ENCODE measurements at regions not wholly inside any gene's neighbourhood (a gene's known extent, or its start where the extent isn't known, plus 50 kb on each side); places are given as distances from the start of the nearest gene placed in this dataset.
"Not testable (repeated sequence)": the region's sequence is repeated elsewhere in the genome, so short reads cannot be mapped to it uniquely, and the experiment has no call there.

DNA sequence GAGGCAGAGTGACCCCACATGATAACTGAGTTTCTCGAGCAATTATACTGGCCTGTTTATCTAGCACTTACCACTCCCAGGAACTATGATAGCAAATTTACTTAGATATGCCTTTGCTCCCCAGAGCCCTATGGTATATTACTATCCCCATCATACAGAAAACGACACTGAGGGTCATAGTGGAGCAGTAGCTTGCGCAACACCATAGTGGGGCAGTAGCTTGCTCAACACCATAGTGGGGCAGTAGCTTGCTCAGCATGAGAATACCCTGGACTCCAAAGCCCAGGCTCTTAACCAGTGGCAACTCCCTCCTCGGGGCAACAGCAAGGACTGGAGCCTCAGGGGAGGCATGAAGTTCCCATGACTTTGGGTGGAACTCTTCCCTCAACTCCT lies 211.9 kb downstream of the NPHP4 start:
- no peak overlapping the region for H3K27ac Mint-ChIP-seq
- no peak for DNase-seq
- intact Hi-C loops (cut with micrococcal nuclease): no loop called here
- H3K36me3 Mint-ChIP-seq: no peaks in the 10 kb centered on the region
- no peaks in the 10 kb centered on the region for H3K27me3 Mint-ChIP-seq
- peaks cover 5% of the 10 kb centered on the region for H3K9me3 Mint-ChIP-seq
- H3K4me1 Mint-ChIP-seq (ENCODE audit: low read depth): no peaks in the 10 kb centered on the region
- H3K4me3 Mint-ChIP-seq: no peak overlapping the region
- CTCF ChIA-PET: no interaction called here
- POLR2A ChIA-PET: no interaction called here

DNA sequence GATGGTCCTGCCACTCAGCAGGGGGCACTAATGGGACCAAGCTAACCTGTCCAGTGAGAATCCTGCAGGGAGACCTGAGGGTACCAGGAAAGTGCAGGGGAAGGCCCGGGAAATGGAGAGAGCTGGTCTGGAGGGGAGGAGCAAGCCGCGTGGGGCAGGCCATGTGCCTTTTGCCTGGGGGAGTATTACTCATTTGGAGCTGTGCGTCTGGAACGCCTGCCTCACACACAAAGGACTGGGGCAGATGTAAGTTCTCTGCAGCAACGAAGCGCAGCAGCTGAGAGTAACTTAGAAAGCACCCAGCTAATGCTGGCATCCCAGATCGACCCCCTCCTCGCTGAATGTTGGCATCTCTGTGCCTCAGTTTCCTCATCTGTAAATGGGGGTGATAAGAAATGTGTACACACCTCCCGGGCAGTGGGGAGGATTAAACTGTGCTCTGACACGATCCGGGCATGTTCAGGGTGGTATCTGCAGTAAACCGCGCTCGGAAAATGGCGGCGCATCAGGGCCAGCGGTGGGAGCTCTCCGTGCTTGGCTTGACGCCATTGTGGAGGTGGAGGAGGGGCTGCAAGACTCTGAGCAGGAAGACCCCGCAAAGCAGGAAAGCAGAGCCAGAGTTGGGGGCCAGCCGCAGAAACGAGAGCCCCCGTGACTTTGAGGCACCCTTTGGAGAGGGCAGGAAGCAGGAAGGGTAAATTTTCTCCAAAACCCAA lies 212.5 kb downstream of the NPHP4 start:
- Mint-ChIP-seq H3K4me1 (ENCODE audit: low read depth) (no peaks in the 10 kb centered on the region), H3K27me3 (no peaks in the 10 kb centered on the region), H3K27ac (no peak overlapping the region), H3K9me3 (peaks cover 5% of the 10 kb centered on the region), H3K4me3 (no peak overlapping the region), H3K36me3 (no peaks in the 10 kb centered on the region)
- ChIA-PET POLR2A (no interaction called here), CTCF (no interaction called here)
- DNase-seq: no peak
- intact Hi-C loops (cut with micrococcal nuclease): no loop called here

DNA sequence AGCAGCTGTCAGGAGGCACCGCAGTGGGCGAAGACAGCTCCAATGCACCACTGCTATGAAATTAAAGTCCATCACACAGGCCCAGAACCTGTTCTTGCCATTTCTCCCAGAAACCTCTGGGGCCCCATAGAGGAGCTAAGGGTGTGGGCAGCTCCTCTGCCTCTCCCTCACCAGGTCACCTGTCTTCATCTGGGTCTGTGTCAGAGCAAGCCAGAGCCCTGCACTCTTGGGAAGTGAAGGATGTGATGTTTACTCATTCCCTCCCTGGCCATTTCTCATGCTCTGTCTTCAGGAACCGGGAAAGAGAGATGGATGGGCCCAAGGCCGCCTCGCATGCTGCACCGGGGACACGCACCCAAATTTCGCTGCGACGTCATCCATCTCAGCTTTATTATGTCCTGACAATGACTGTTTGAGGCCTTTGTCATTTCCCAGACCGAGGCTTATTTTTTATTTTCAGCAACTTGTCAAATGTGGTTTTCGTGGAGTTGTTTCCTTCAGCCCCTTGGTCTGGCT lies 216.1 kb downstream of the NPHP4 start:
- peaks cover 5% of the 10 kb centered on the region for H3K27me3 Mint-ChIP-seq
- intact Hi-C loops (cut with micrococcal nuclease): no loop called here
- peaks cover 2% of the 10 kb centered on the region for H3K4me1 Mint-ChIP-seq (ENCODE audit: low read depth)
- CTCF ChIA-PET: no interaction called here
- H3K36me3 Mint-ChIP-seq: no peaks in the 10 kb centered on the region
- H3K9me3 Mint-ChIP-seq: peaks cover 5% of the 10 kb centered on the region
- no peak overlapping the region for H3K4me3 Mint-ChIP-seq
- POLR2A ChIA-PET: no interaction called here
- no peak overlapping the region for H3K27ac Mint-ChIP-seq
- DNase-seq: no peak

DNA sequence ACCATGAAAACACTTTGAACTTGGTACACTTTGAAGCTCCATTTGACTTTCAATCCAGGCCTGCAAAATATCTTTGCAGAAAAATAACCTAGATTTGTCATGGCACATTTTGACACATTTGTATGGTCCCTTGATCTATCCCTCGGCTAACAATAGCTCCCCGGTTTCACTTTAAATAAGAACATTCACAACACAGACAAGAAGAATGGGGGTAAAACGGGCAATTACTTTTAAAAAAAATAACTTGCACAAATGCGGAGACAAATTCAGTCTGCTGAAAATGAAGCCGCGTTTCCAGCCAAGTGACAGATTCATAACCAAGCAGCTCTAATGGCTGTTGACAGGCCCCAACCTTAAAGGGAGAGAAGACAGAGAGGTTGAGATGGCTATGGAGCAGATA lies 218.2 kb downstream of the NPHP4 start:
- POLR2A ChIA-PET: no interaction called here
- Mint-ChIP-seq H3K36me3 (no peaks in the 10 kb centered on the region), H3K4me3 (no peak overlapping the region), H3K4me1 (ENCODE audit: low read depth) (peaks cover 3% of the 10 kb centered on the region), H3K27ac (no peak overlapping the region), H3K9me3 (peaks cover 5% of the 10 kb centered on the region), H3K27me3 (peaks cover 11% of the 10 kb centered on the region)
- DNase-seq: no peak
- intact Hi-C loops (cut with micrococcal nuclease): no loop called here
- CTCF ChIA-PET: no interaction called here

DNA sequence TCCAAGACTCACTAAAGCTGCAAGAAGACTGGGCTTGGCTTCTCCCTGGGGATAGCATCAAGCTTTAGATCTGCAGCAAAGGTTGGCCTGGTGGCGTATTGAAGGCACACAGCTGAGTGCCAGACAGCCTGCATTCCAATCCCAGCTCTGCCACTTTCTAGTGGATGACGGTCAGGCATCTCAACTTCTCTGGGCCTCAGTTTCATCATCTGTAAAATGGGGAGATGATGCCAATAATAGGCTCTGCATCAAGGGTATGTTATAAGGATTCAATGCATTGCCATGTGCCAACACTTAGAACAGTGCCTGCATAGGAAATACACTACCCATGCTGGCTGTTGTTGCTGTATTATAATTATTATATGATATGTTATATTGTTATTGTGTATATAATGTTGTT lies 220.4 kb downstream of the NPHP4 start:
- H3K36me3 Mint-ChIP-seq: no peaks in the 10 kb centered on the region
- ChIA-PET CTCF (no interaction called here), POLR2A (no interaction called here)
- H3K4me1 Mint-ChIP-seq (ENCODE audit: low read depth): peaks cover 3% of the 10 kb centered on the region
- H3K9me3 Mint-ChIP-seq: no peaks in the 10 kb centered on the region
- DNase-seq: no peak
- intact Hi-C loops (cut with micrococcal nuclease): no loop called here
- no peak overlapping the region for H3K4me3 Mint-ChIP-seq
- peaks cover 24% of the 10 kb centered on the region for H3K27me3 Mint-ChIP-seq
- H3K27ac Mint-ChIP-seq: no peak overlapping the region

DNA sequence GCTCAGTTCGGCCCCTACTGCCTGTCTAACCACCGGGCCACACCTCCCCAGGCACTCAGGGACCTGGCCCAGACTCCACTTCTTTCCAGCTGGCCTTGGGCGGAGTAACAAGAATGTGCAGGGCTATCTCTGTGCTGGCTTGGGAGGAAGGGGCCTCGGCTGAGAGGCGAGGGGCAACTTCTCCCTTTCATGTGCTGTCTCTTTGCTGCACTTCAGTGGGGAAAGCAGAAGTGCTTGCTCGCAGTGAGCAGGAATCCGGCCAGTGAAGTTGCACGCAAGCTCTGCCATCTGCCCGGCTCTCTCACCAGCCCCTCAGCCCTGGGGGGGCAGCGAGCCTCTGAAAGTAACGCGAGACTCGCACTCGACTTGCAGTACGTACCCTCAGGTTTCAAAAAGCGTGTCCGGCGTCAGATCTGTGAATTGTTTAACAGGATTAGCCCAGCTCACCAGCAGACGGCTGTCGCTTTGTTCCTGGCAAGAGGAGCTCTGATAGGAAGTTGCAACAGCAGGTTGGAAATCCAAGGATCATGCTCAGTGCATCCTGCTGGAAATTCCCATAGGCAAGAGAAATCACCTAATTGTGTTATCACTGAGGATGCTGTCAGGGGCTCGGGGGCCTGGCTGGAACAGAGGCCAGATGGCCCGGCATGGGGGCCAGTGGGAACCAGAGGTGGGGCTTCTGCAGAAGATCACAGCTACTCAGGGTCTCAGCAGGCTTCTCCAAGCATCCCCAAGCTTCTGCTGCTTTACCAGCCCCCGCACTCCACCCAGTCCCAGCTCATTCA lies 221.1 kb downstream of the NPHP4 start:
- DNase-seq: no peak
- H3K27me3 Mint-ChIP-seq: peaks cover 26% of the 10 kb centered on the region
- ChIA-PET POLR2A (no interaction called here), CTCF (no interaction called here)
- H3K9me3 Mint-ChIP-seq: no peaks in the 10 kb centered on the region
- peaks cover 3% of the 10 kb centered on the region for H3K4me1 Mint-ChIP-seq (ENCODE audit: low read depth)
- no peak overlapping the region for H3K4me3 Mint-ChIP-seq
- intact Hi-C loops (cut with micrococcal nuclease): no loop called here
- no peaks in the 10 kb centered on the region for H3K36me3 Mint-ChIP-seq
- no peak overlapping the region for H3K27ac Mint-ChIP-seq

DNA sequence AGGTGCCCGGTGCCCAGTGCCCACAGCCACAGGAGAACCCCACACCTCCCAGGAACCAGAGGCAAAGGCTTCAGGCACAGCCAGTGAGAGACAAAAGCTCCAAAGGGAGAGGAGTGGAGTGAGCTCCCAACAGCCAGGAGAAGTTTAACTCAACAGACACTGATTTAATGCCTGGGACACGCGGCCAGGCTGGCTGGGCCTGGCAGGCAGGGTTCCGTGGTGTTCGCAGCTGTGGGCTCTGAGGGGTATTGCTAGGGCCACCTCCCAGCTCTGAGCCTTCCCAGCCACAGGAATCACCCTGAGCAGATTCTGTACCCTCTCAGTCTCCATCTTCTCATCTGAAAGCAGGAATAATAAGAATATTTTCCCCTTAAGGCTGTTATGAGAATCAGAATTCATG lies 222.5 kb downstream of the NPHP4 start:
- CTCF ChIA-PET: no interaction called here
- intact Hi-C loops (cut with micrococcal nuclease): no loop called here
- POLR2A ChIA-PET: no interaction called here
- peaks cover 30% of the 10 kb centered on the region for H3K27me3 Mint-ChIP-seq
- peaks cover 3% of the 10 kb centered on the region for H3K4me1 Mint-ChIP-seq (ENCODE audit: low read depth)
- DNase-seq: no peak
- H3K4me3 Mint-ChIP-seq: no peak overlapping the region
- no peak overlapping the region for H3K27ac Mint-ChIP-seq
- no peaks in the 10 kb centered on the region for H3K36me3 Mint-ChIP-seq
- no peaks in the 10 kb centered on the region for H3K9me3 Mint-ChIP-seq

DNA sequence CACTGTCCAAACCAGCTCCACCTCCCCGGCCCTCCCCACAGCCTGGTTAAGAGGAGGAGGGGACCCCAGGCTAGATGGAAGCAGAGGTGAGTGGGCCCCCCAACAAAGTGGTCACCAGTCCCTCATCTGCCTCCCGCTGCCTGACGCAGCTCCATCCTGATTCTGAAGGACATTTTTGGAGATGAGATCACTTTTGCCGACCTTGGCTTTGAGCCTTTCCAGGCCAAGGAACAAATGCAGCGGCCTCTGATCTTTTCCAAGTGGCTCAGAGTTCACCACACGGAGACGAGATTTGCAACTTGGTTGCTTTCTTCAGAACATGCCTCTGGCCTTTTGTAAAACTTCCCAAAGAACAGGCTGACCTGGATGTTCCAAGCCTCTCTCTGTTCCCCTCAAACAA lies 223.1 kb downstream of the NPHP4 start:
- peaks cover 3% of the 10 kb centered on the region for H3K4me1 Mint-ChIP-seq (ENCODE audit: low read depth)
- ChIA-PET CTCF (no interaction called here), POLR2A (no interaction called here)
- H3K4me3 Mint-ChIP-seq: no peak overlapping the region
- intact Hi-C loops (cut with micrococcal nuclease): no loop called here
- no peaks in the 10 kb centered on the region for H3K9me3 Mint-ChIP-seq
- H3K27ac Mint-ChIP-seq: no peak overlapping the region
- no peak for DNase-seq
- no peaks in the 10 kb centered on the region for H3K36me3 Mint-ChIP-seq
- H3K27me3 Mint-ChIP-seq: peaks cover 35% of the 10 kb centered on the region

DNA sequence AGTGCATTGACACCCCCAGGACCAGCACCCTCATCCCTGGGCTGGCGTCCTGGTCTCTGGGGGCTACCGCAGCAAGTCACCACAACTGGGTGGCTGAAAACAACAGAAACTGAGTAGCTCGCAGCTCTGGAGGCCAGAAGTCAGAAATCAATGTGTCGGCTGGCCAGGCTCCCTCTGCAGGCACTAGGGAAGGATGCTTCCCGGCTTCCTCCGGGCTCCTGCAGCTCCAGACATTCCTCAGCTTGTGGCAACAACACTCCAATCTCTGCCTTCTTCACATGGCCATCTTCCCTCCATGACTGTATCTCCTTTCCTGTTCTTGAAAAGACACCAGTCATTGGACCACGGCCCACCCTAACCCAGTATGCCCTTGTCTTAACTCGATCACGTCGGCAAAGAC lies 224.2 kb downstream of the NPHP4 start:
- POLR2A ChIA-PET: no interaction called here
- Mint-ChIP-seq H3K36me3 (peaks cover 2% of the 10 kb centered on the region), H3K9me3 (peaks cover 9% of the 10 kb centered on the region), H3K27me3 (peaks cover 44% of the 10 kb centered on the region), H3K4me1 (ENCODE audit: low read depth) (peaks cover 3% of the 10 kb centered on the region), H3K4me3 (no peak overlapping the region), H3K27ac (no peak overlapping the region)
- CTCF ChIA-PET: no interaction called here
- DNase-seq: no peak
- intact Hi-C loops (cut with micrococcal nuclease): no loop called here

DNA sequence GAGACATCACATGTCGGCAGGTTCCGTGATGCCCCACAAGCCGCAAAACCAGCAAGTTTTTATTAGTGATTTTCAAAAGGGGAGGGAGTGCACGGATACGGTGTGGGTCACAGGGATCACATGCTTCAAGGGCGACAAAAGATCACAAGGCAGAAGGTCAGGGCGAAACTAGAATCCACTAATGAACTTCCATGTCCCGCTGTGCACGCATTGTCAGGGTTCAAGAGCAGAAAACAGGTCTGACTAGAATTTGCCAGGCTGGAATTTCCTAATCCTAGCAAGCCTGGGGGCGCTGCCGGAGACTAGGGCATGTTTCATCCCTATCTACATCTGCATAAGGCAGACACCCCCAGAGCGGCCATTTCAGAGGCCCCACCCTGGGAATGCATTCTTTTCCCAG lies 225.2 kb downstream of the NPHP4 start:
- peaks cover 44% of the 10 kb centered on the region for H3K27me3 Mint-ChIP-seq
- H3K4me1 Mint-ChIP-seq (ENCODE audit: low read depth); DNase-seq; intact Hi-C loops (cut with micrococcal nuclease); H3K36me3 Mint-ChIP-seq; POLR2A ChIA-PET; H3K9me3 Mint-ChIP-seq; CTCF ChIA-PET; H3K27ac Mint-ChIP-seq; H3K4me3 Mint-ChIP-seq: not testable (repeated sequence)

DNA sequence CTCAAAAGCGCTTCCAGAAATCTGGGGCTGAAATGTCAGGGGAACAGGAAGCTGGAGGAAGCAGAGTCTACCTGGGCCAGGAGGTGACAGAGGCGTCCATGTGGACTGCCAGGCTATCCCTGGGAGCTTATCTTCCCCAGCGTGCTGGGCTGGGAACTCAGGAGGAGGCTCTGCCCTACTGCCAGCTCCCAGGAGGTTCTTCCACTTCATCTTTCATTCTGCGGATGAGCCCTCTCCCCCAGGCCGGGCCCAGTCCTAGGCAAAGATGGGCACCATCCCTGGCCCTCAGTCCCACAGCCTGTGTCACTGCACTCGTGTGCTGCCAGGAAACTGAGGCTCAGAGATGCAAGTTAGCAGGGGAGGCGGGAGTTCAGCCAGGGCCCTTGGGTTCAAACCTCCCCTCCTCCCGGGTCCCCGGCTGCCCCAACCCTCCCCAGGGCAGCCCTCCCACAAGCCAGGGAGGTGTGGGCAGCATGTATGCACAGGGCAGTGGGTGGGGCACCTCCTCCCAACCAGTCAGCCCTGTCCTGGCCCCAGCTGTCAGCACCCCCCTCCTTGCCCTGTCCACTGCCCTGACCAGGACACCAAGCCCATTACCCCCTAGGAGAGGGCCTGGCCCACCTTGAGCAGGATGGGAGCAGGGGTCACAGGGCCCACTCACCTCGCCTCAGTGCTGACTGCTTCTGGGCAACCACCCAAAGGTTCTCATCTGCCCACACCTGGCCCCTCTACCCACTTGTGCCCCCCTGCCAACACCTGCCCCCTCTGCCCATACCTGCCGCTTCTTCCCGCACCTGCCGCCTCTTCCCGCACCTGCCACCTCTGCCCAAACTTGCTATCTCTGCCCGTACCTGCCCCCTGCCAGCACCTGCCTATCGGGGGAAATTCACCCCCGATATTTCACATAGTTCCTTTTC lies 226.0 kb downstream of the NPHP4 start:
- Mint-ChIP-seq H3K9me3 (peaks cover 9% of the 10 kb centered on the region), H3K36me3 (peaks cover 2% of the 10 kb centered on the region), H3K4me1 (ENCODE audit: low read depth) (peaks cover 2% of the 10 kb centered on the region), H3K4me3 (no peak overlapping the region), H3K27ac (no peak overlapping the region), H3K27me3 (peaks cover 45% of the 10 kb centered on the region)
- intact Hi-C loops (cut with micrococcal nuclease): no loop called here
- ChIA-PET CTCF (no interaction called here), POLR2A (no interaction called here)
- no peak for DNase-seq

DNA sequence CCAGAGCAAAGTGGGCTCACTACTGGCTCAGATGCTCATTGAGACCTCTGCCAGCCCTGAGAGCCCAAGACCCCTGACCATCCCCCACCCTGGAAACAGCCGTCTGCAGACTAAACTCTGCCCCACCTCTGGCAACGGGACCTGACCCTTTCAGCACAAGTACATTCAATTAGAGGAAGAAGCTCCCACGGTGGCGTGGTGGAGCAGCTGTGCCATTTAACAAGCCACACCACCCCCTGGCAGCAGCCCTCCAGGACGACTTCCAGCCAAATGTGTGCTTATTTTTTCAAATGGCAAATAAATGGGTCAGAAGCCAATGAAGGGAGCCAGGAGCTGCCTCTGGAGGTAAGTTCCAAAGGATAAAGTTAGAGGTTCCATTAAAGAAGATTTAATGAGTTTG lies 226.7 kb downstream of the NPHP4 start:
- no peaks in the 10 kb centered on the region for H3K4me1 Mint-ChIP-seq (ENCODE audit: low read depth)
- ChIA-PET CTCF (no interaction called here), POLR2A (no interaction called here)
- intact Hi-C loops (cut with micrococcal nuclease): no loop called here
- no peak overlapping the region for H3K4me3 Mint-ChIP-seq
- H3K27ac Mint-ChIP-seq: no peak overlapping the region
- peaks cover 2% of the 10 kb centered on the region for H3K36me3 Mint-ChIP-seq
- peaks cover 37% of the 10 kb centered on the region for H3K27me3 Mint-ChIP-seq
- DNase-seq: no peak
- H3K9me3 Mint-ChIP-seq: peaks cover 14% of the 10 kb centered on the region
